ENCODE measurements at regions not wholly inside any gene's neighbourhood (a gene's known extent, or its start where the extent isn't known, plus 50 kb on each side); places are given as distances from the start of the nearest gene placed in this dataset.
A peak's percentile ranks its signal among the peaks of the same experiment; 100 is the strongest.

- no peak for DNase-seq
Observed at GRCh38 chr2:196249171-196249570, 77.8 kb upstream of the STK17B start.

GRCh38 chr2:196249860-196250259, 78.5 kb upstream of the STK17B start:
- no peak for DNase-seq

- DNase-seq: no peak
Observed at GRCh38 chr2:196251132-196251531, 79.8 kb upstream of the STK17B start.

GRCh38 chr2:196252408-196253115, 81.2 kb upstream of the STK17B start:
- DNase-seq: no peak

- DNase-seq: no peak
Observed at GRCh38 chr2:196253116-196253480, 81.7 kb upstream of the STK17B start.

- no peak for DNase-seq
Observed at GRCh38 chr2:196256585-196256984, 85.2 kb upstream of the STK17B start.

GRCh38 chr2:196257086-196257485, 85.7 kb upstream of the STK17B start:
- no peak for DNase-seq

- no peak for DNase-seq
Observed at GRCh38 chr2:196258407-196258806, 87.0 kb upstream of the STK17B start.

GRCh38 chr2:196259507-196260481, 88.4 kb upstream of the STK17B start:
- DNase-seq: no peak

- DNase-seq: no peak
Observed at GRCh38 chr2:196260546-196260945, 89.2 kb upstream of the STK17B start.

GRCh38 chr2:196262606-196263005, 91.2 kb upstream of the STK17B start:
- no peak for DNase-seq

GRCh38 chr2:196263181-196263747, 91.9 kb upstream of the STK17B start:
- DNase-seq: no peak

- no peak for DNase-seq
Observed at GRCh38 chr2:196266351-196266750, 95.0 kb upstream of the STK17B start.

- DNase-seq: no peak
Observed at GRCh38 chr2:196266855-196267254, 95.5 kb upstream of the STK17B start.

GRCh38 chr2:196268025-196268424, 96.6 kb upstream of the STK17B start:
- no peak for DNase-seq

GRCh38 chr2:196268538-196269338, 97.4 kb upstream of the STK17B start:
- no peak for DNase-seq

GRCh38 chr2:196271795-196272194, 100.4 kb upstream of the STK17B start:
- DNase-seq: no peak

GRCh38 chr2:196274387-196274809, 103.0 kb upstream of the STK17B start:
- DNase-seq: peak; percentile 33

- DNase-seq: no peak
Observed at GRCh38 chr2:196275646-196276352, 104.4 kb upstream of the STK17B start.

- DNase-seq: no peak
Observed at GRCh38 chr2:196276421-196276820, 105.0 kb upstream of the STK17B start.

- no peak for DNase-seq
Observed at GRCh38 chr2:196277002-196277401, 105.6 kb upstream of the STK17B start.

- DNase-seq: no peak
Observed at GRCh38 chr2:196278491-196278911, 107.1 kb upstream of the STK17B start.
